ENCODE measurements at regions not wholly inside any gene's neighbourhood (a gene's known extent, or its start where the extent isn't known, plus 50 kb on each side); places are given as distances from the start of the nearest gene placed in this dataset.

DNA sequence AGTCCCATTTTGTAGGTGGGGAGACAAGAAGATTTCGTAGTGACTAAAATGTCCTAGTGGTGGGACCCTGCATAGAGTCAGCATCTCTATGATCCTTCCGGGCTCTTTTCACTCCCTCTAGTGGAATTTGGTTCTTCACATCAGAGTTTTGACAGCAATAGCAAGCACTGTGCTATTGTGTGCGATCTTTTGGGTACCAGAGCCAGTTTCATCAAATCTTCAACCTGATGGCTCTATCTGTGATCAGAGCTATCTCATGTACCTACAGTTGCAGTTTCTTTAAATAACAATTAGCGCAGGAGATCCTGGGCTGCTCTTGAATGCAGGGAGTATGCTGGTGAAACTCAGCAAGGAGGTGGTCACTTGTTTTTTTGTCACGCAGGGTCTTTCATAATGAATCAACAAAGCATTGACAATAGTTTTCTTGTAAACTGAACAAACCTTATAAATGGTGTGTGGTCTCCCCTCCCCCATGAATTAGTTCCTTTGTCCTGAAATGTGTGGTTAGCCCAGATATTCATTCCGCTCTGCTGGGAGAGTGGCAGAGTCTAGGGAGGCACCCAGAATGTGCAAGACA, 257.2 kb upstream of the SOX2 start:
- Histone ChIP-seq H3K56ac (replicated peaks; ENCODE audit: insufficient read length, low read depth, low read length) (no peak overlapping the region), H3K23ac (ENCODE audit: insufficient read length) (no peak overlapping the region), H3K27ac (ENCODE audit: low read depth, low read length) (no peak overlapping the region), H3K79me1 (ENCODE audit: low read depth, low read length) (no peaks in the 10 kb centered on the region), H2AK5ac (ENCODE audit: low read depth, low read length) (no peak overlapping the region), H3K27me3 (replicated peaks in 1 of 4; ENCODE audit: control insufficient read depth in 3 of 4, extremely low read depth in 1 of 4, insufficient read depth in 3 of 4, low read length in 3 of 4) (no peaks in the 10 kb centered on the region), H3K36me3 (ENCODE audit: control insufficient read depth in 2 of 4, insufficient read depth in 4 of 4, low read length in 3 of 4) (no peaks in the 10 kb centered on the region), H4K8ac (ENCODE audit: extremely low read depth, insufficient read depth, low read length) (no peak overlapping the region), H3K9ac (replicated peaks in 1 of 4; ENCODE audit: extremely low read depth in 1 of 4, low read depth in 3 of 4, low read length in 3 of 4) (no peak overlapping the region), H3K9me3 (ENCODE audit: insufficient read depth in 2 of 2, low read depth in 1 of 2, low read length in 1 of 2) (no peaks in the 10 kb centered on the region), H3K4ac (replicated peaks; ENCODE audit: insufficient read length, low read depth, low read length) (no peak overlapping the region), H3K18ac (ENCODE audit: extremely low read depth, low read length) (no peak overlapping the region; the same call in 1 of the 2 replicates), H4K5ac (ENCODE audit: insufficient read length, low read depth, low read length) (no peak overlapping the region), H2BK5ac (ENCODE audit: low read depth, low read length) (no peak overlapping the region), H3K14ac (ENCODE audit: insufficient read length) (no peak overlapping the region), H3K4me3 (ENCODE audit: extremely low read depth in 1 of 4, insufficient read depth in 2 of 4, low read depth in 3 of 4, low read length in 4 of 4) (no peak overlapping the region), H4K20me1 (replicated peaks in 1 of 2; ENCODE audit: control insufficient read depth in 1 of 2, insufficient read depth in 2 of 2, low read length in 2 of 2) (no peaks in the 10 kb centered on the region), H2BK120ac (replicated peaks; ENCODE audit: low read depth, low read length) (no peak overlapping the region), H2BK15ac (ENCODE audit: low read length) (no peak overlapping the region), H3K79me2 (ENCODE audit: control insufficient read depth in 1 of 2, insufficient read depth in 2 of 2, low read length in 2 of 2) (no peaks in the 10 kb centered on the region), H2BK20ac (ENCODE audit: low read length) (no peak overlapping the region), H3K4me1 (replicated peaks in 1 of 4; ENCODE audit: control insufficient read depth in 3 of 4, insufficient read depth in 4 of 4, low read length in 3 of 4) (peaks cover 0 to 7% (median 1%) of the 10 kb centered on the region in 4 experiments; a peak in 2 of 7 replicates), H3K23me2 (ENCODE audit: low read depth, low read length) (no peaks in the 10 kb centered on the region), H2BK12ac (ENCODE audit: low read depth, low read length) (no peak overlapping the region), H3K4me2 (ENCODE audit: insufficient read depth in 1 of 2, low read depth in 2 of 2, low read length in 2 of 2) (no peak overlapping the region), H4K91ac (replicated peaks; ENCODE audit: insufficient read length, low read length) (no peak overlapping the region), H2AFZ (ENCODE audit: low read length) (no peak overlapping the region; the same call in 1 of the 2 replicates)
- WGBS, 2 experiments (ENCODE audit: extremely low coverage in 1 of 2, insufficient coverage in 1 of 2, insufficient read length in 1 of 2, insufficient replicate concordance in 2 of 2, low coverage in 1 of 2, low lambda C conversion rate in 2 of 2, missing lambda C conversion rate in 1 of 2) = 78% methylated on average over 6 of the region's 6 CpGs; no CpG with 5 or more reads in 1 of the 2 experiments
- CTCF ChIA-PET (ENCODE audit: partially characterized antibody) = interaction anchor here (0.6 to 2.1 kb wide), 6 partner anchors 68 to 1205 kb away, joined by 3 to 8 read pairs (median 6); no protein-coding TSS in a partner anchor
- FAIRE-seq (no peak), DNase-seq (ENCODE audit: low read depth in 1 of 2, low spot score in 2 of 2) (no peak)
- POLR2A ChIA-PET (ENCODE audit: partially characterized antibody) = no interaction called here
- TF ChIP-seq CBX5 (IDR thresholded peaks at IDR 0.05; ENCODE audit: low read depth, low read length) (no peak), RAD21 (IDR thresholded peaks at IDR 0.05 in 1 of 2, conservative IDR thresholded peaks at IDR 0.05 in 1 of 2; ENCODE audit: low read depth in 2 of 2, low read length in 2 of 2) (peak; percentile 16 to 34; a peak in 2 of 4 replicates)
- TF ChIP-seq, protein P1, sequence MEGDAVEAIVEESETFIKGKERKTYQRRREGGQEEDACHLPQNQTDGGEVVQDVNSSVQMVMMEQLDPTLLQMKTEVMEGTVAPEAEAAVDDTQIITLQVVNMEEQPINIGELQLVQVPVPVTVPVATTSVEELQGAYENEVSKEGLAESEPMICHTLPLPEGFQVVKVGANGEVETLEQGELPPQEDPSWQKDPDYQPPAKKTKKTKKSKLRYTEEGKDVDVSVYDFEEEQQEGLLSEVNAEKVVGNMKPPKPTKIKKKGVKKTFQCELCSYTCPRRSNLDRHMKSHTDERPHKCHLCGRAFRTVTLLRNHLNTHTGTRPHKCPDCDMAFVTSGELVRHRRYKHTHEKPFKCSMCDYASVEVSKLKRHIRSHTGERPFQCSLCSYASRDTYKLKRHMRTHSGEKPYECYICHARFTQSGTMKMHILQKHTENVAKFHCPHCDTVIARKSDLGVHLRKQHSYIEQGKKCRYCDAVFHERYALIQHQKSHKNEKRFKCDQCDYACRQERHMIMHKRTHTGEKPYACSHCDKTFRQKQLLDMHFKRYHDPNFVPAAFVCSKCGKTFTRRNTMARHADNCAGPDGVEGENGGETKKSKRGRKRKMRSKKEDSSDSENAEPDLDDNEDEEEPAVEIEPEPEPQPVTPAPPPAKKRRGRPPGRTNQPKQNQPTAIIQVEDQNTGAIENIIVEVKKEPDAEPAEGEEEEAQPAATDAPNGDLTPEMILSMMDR (IDR thresholded peaks at IDR 0.05; ENCODE audit: control extremely low read depth in 1 of 3, insufficient read depth in 1 of 3, low read depth in 1 of 3, low read length in 3 of 3) = peak in 2 of 3 experiments; percentile 28 to 53; a peak in 3 of 4 replicates
